DMS79 treated with DMSO at 0.1 percent for 48 hours (cell line): ENCODE measurements at regions not wholly inside any gene's neighbourhood (a gene's known extent, or its start where the extent isn't known, plus 50 kb on each side); places are given as distances from the start of the nearest gene placed in this dataset.
"Not testable (repeated sequence)": the region's sequence is repeated elsewhere in the genome, so short reads cannot be mapped to it uniquely, and the experiment has no call there.

Experiments used
- DNase-seq: peaks from one replicate; lab custom pipeline; 2025; lab: John Stamatoyannopoulos, UW

DNA sequence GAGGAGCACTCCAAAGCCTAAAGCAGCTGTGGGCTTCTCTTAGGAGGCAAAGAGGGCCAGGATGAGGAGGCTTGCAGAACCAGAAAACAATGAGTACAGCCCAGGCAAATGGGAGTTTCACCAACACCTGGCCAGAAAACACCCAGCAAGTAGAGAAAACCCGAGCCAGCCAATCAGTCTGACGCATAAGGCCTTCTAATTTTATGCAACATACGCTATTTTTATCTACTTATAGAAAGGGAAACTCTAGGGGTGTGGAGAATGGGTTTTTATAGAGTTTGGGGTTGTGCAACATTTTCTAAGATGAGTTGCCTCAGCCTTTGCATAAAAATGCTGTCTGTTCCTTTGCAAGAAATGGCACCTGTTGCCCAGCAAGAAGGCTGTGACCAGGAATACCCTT is 529.0 kb upstream of the CDH5 start:
- no peak for DNase-seq

- DNase-seq = no peak
Measured at GRCh38 chr16:65834688-65835087, 531.8 kb upstream of the CDH5 start.

GRCh38 chr16:65833171-65833871 is 533.2 kb upstream of the CDH5 start:
- no peak for DNase-seq

- no peak for DNase-seq
Measured at GRCh38 chr16:65832679-65833078, 533.8 kb upstream of the CDH5 start.

DNA sequence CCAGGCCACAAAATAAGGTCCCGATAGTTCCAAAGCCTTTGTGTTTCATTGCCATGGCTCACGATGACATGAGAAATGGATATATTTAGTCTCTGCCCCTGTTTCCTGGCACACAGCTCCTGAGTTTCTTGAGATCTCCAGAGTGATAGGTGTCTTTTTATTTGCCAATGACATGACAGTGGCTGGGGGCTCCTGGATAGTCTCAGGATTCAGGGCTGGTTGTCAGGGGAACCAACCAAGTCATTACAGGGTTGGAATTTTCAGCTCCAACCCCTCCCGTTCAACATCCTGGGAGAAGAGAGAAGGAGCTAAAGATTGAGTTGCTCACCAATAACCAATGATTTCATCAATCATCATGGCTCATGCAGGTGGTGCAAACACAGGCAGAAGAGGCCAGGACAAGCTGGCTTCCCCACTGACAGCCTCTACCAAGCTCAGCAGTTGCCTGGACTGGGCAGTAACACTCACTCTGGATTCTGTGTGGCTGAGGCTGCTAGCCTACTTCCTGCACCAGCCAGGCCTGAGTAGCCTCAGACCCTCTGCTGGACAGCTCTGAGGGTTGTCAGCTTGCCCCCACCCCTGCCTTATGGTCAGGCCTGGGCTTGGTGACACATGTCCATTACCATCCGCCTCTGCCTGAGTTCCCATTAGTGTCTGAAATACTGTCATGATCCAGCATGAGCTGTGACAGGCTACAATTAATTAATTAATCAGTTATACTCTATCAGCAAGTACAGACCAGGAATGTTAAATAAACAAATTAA is 534.4 kb upstream of the CDH5 start:
- DNase-seq = no peak

DNA sequence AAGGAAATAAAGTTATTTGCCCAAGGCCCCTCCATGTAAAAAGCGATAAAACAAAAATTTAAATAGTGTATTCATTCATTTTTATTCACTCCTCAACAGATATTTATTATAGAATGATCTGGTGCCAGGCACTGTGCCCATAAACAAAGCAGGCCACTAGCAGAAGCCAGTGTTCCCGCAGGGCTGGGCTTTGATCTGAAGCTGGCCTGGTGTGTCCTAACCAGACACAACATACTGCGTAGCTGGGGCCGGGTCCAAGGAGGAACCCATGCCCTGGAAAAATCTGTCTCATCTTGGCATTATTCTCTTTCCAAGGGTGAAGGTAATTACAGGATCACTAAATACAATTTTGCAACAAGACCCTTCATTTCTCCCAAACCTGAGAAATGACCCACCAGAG is 537.4 kb upstream of the CDH5 start:
- no peak for DNase-seq

GRCh38 chr16:65828296-65828695 is 538.2 kb upstream of the CDH5 start:
- DNase-seq = no peak

DNA sequence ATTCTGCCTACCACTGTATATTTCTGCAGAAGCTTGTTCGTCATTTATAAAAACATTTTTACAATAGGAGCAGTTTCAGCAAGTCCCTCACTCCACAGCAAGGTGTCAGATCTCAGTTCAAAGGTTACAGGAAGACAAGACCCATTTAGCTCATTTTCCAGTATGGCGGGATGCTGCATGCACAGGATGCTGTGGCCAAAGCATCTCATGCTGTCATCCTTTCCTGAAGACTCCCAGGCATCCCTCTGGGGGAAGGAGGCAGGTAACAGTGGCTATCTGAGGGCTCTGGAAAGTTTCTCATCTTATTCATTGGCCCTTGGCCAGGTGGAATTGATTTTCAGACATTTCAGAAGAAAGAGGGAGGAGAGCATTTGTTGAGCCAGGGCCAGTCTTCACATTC is 539.3 kb upstream of the CDH5 start:
- no peak for DNase-seq

GRCh38 chr16:65825191-65825856 is 541.2 kb upstream of the CDH5 start:
- DNase-seq = no peak

GRCh38 chr16:65822148-65822547 is 544.3 kb upstream of the CDH5 start:
- no peak for DNase-seq

DNA sequence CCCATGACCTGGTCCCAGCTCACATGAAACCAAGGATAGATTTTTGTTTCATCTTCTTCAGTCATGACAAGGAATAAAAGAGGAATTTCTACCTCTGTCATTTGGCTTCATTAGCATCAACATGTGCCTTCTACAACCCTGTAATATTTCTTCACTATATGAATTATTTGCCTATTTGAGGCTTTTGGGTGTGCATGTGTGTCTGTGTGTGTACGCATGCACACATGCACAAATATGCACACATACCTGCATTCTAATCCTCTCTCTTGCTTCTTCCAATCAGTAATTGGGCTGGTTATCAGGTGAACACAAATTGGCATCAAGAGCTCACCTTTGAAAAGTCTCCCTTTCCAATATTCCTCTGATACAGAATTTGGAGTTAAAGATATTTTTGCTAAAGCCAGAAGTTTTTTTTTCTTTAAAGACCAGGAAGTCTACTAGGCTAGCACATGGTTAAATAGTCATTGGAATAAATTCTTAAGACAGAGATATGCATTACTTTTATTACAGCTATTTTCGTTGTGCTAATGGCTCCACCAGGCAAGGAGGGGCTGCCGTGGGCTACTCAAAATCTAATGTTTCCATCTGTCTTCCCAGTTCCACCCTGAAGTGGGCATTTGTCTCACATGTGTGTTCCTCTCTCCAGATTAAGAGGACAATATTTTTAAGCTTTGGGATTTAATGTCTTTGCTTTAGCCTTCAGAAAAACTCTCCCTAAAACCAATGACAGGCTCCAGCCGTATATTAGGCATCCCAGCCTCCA is 547.2 kb upstream of the CDH5 start:
- no peak for DNase-seq

DNA sequence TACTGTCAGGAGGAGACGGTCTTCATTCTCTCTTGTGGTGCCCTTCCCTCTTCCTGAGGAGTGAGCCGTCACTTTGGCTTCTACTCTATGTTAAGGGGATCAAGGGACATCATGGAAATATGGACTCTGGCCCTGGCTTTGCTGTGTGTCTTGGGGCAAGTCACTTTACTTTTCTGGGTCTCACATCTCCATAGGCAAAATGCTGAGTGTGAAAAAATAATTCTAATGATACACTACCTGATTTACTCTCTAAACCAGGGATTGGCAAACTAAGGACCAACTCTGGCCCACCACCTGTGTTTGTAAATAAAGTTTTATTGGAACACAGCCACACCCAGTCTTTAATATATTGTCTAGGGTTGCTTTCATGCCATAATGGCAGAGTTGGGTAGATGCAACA is 548.7 kb upstream of the CDH5 start:
- no peak for DNase-seq

GRCh38 chr16:65817066-65817465 is 549.4 kb upstream of the CDH5 start:
- DNase-seq = no peak

DNA sequence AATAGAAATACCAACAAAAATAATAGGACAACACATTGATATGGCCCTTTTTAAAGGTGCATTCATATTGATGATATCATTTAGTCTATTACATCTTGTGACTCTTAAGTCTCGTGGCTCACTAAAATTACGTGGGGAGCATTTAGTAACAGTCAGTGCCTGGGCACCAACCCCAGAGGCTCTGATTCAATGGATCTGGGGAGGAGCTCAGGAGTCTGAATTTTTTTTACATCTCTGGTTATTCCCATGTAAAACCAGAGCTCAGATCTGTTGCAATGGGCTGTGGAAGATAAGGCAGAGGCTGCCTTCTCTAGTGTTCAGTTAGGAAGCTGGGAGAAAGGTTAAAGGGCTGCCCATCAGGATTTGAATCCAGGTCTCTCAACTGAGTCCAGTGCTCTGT is 549.9 kb upstream of the CDH5 start:
- no peak for DNase-seq

GRCh38 chr16:65815707-65816106 is 550.8 kb upstream of the CDH5 start:
- no peak for DNase-seq

GRCh38 chr16:65813879-65814278 is 552.6 kb upstream of the CDH5 start:
- not testable (repeated sequence) for DNase-seq

DNA sequence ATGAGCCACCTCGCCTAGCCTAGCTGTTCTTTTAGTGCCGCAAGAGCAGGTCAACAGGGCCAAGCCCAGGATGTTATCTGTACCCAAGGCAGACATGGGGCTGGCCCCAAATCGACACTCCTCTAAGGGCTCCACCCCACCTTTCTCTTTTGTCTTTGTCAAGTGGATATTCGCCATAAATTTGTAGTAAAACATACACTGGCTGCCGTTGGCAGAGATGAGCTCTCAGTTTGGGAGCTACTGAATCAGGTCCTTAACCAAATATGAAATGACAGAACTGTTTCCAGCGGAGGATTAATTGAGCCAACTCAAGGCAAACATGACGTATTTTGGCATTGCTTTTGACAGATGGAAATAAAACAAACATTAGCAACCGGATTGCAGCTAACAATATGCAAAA is 556.9 kb upstream of the CDH5 start:
- no peak for DNase-seq

DNA sequence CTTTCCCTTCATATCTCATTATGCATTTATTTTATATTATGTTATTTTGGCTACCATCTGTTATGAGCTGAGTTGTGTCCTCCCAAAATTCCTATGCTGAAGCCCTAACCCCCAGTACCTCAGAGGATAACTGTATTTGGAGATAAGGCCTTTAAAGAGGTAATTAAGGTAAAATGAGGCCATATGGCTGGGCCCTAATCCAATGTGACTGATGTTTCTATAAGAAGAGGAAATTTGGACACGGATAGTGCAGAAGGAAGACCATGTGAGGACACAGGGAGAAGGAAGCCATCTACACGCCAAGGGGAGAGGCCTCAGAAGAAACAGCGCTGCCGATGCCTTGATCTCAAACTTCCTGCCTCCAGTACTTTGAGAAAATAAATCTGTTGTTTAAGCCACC is 557.7 kb upstream of the CDH5 start:
- DNase-seq = no peak

DNA sequence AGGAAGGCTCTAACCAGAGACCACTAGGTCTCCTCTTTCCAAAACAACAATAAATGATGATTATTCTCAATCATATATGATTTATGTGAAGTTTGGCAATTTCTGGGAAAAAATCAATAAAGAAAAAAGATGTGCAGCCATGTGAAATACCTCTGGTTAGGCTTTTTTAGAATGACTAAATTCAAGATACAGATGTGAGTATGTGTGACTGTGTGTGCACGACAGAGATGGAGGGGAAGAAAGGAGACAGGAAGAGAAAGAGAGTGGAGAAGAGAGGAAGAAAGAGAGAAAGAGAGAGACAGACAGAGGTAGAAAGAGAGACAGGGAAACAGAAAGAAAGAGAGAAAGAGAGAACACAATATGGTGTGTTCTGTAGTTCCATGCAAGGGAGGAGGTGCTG is 558.6 kb upstream of the CDH5 start:
- DNase-seq = no peak

- DNase-seq = not testable (repeated sequence)
Measured at GRCh38 chr16:65805704-65806103, 560.8 kb upstream of the CDH5 start.

GRCh38 chr16:65796481-65796880 is 570.0 kb upstream of the CDH5 start:
- no peak for DNase-seq

DNA sequence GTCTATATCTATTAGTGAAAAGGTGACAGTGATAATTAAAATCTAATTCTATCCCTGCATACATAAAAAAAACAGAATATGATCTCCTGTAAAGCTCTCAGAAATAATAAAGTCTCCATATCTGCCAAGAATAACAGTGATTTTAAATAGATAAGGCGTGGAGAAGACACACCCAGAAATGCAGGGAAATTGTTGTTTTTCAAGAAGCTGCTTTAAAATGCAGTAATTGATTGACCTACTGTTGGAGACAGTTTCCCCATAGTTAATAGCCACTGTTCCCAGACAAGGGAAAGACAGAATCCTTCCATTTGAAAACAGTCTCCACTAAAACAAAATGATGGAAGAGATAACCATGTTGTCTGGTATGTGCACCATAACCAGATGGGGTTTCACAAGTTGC is 571.5 kb upstream of the CDH5 start:
- no peak for DNase-seq

DNA sequence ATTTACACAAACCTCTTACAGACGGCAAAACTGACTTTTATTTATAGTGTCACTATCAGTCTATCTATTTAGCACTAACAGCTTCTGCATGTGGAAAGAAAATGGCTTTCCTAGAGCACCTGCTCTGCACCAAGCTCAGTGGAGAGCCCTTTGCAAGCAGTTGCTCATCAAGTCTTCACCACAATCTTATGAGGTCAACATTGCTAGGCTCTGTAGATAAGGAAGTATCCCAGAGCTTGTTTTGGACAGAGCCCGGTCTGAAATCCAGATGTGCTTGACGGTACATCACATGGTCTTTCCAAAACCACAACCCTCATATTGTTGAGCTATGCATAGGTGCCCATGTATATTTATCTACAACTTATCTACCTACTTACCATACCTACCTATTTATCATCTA is 572.7 kb upstream of the CDH5 start:
- DNase-seq = no peak
